ENCODE measurements at regions not wholly inside any gene's neighbourhood (a gene's known extent, or its start where the extent isn't known, plus 50 kb on each side); places are given as distances from the start of the nearest gene placed in this dataset.

DNA sequence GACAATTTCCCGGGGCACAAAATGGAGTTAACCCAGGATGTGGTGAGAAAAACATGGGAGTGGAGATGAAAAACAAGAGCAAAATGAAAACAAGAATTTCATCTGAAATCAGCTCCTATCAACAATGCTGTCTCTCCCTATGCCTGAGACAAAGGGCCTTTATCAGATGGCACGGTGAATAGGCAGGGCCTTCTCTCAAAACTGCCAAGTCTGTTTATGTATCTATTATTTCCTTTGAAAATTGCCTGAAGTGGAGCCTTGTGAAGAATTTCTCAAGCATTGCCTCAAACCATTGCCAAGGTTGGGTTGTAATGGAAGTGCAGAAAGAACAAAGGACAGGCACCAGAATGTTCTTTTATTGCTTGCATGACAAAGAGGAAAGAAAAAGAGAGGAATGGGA lies 74.7 kb downstream of the BTBD3 start:
- TF ChIP-seq, protein P1, sequence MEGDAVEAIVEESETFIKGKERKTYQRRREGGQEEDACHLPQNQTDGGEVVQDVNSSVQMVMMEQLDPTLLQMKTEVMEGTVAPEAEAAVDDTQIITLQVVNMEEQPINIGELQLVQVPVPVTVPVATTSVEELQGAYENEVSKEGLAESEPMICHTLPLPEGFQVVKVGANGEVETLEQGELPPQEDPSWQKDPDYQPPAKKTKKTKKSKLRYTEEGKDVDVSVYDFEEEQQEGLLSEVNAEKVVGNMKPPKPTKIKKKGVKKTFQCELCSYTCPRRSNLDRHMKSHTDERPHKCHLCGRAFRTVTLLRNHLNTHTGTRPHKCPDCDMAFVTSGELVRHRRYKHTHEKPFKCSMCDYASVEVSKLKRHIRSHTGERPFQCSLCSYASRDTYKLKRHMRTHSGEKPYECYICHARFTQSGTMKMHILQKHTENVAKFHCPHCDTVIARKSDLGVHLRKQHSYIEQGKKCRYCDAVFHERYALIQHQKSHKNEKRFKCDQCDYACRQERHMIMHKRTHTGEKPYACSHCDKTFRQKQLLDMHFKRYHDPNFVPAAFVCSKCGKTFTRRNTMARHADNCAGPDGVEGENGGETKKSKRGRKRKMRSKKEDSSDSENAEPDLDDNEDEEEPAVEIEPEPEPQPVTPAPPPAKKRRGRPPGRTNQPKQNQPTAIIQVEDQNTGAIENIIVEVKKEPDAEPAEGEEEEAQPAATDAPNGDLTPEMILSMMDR (IDR thresholded peaks at IDR 0.05; ENCODE audit: borderline replicate concordance, extremely low read depth, low read length, poor library complexity, severe bottlenecking) = no peak
- no peak for TF ChIP-seq EZH2 (IDR thresholded peaks at IDR 0.05; ENCODE audit: borderline replicate concordance, low read depth, low read length, severe bottlenecking)
